Activated T-helper 1 cell treated with Interleukin-2 at 50 U/mL for 16 hours (primary cell): ENCODE measurements at regions not wholly inside any gene's neighbourhood (a gene's known extent, or its start where the extent isn't known, plus 50 kb on each side); places are given as distances from the start of the nearest gene placed in this dataset.

ENCODE experiments used
- DNase-seq: peaks from one replicate; pipeline ENCODE4 v3.0.0-alpha.2; 2020; ENCODE audit warnings: low read depth

DNA sequence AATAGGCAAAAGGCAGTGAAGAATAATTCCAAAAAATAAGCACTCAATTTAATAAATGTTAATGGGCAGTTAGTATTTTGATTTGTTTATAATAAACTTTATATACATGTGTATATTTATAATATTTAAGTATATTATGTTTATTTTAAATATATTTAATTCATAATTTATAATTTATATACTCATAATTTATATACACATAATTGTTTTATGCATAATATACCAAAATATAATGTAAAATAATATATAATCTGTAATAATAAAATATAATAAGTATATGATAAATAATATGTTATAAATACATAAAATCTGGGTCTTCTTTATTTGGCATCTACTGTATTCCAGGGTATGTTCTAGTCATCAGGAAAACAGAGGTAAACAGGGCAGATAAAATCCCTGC, 100.2 kb upstream of the ARID2 start:
- no peak for DNase-seq

DNA sequence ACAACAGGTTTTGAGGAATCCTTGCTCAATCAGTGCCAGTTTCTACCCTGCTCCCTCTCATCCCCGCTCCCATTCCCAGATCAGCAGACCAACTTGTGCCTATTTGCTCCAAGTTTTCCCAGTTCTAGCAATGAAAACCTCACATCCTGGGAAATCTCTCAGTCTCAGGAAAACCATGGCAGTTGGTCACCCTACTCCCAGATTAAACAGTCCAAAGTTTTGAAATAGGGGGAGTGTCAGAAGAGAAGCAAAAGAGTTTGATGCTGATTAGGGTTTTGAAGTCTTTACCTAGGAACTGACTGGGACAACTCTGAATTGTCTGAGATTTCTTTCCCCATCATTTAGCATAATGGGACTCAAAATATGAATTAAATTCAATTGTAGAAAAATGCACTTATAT, 95.8 kb upstream of the ARID2 start:
- no peak for DNase-seq

DNA sequence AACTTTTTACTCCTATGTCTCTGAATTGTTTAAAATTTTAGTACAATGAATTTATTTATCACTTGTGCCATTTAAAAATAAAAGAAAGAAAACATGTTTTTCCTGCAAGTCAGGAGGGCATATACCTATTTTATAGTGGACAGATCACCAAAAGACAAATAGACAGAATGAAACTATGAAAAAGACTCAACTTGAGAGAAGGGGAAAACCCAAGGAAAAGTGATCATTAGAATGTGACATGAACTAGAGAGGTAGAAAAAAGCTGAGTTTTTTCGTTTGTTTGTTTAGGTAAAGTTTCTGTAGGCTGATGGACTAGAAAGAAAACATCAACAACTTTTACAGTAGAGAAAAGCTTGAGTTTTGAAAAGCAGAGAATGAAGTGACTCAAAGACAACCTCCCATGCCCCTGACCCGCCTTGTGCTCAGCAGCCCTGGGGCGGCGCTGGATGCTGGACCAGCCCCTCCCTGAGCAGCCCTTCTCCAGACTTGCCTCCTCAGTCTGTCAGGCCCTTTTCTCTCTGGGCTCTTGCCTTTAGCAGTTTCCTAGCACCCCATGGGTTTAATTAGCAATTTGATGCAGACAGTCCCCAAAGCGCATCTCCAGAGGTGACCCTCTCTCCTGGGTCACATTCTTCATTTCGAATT, 95.1 kb upstream of the ARID2 start:
- DNase-seq, result no peak

DNA sequence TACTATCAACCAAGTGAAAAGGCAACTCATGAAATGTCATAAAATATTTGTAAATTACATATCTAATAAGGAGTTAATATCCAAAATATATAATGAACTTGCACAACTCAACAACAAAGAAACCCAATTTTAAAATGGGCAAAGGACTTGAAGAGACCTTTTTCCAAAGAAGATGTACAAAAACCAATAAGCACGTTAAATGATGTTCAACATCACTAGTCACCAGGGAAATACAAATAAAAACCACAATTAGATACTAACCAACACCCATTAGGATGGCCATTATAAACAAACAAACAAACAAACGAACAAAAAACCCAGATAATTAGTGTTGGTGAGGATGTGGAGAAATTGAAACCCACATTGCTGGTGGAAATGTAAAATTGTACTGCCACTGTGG, 92.3 kb upstream of the ARID2 start:
- DNase-seq, result no peak

DNA sequence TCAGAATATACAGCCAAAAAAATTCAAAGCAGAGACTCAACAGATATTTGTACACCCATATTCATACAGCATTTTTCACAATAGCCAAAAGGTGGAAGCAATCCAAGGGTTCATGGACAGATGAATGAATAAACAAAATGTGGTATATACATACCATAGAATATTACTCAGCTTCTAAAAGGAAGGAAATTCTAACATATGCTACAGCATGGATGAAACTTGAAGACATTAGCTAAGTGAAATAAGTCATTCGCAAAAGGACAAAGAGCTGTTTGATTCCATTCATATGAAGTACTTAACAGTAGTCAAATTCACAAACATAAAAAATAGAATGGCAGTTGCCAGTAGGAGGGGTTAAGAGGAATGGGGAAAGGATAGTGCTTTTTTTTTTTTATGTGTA, 91.8 kb upstream of the ARID2 start:
- no peak for DNase-seq

DNA sequence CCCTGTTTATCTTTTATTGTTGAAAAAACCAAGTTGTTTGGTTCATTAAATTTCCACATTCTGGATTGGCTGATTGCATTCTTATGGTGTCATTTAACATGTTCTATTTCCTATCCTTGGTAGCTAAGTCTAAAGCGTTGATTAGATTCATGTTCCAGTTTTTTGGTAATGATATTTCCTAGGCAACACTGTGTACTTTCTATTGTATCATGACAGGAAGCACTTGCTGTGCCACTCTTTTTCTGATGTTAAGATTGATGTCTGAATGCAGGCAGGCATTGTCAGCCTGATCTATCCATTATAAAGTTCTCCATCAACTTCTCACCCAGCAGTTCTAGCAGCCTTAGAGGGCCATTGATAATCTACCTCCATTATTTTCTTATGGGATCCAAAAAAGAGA, 91.1 kb upstream of the ARID2 start:
- DNase-seq, result no peak

DNA sequence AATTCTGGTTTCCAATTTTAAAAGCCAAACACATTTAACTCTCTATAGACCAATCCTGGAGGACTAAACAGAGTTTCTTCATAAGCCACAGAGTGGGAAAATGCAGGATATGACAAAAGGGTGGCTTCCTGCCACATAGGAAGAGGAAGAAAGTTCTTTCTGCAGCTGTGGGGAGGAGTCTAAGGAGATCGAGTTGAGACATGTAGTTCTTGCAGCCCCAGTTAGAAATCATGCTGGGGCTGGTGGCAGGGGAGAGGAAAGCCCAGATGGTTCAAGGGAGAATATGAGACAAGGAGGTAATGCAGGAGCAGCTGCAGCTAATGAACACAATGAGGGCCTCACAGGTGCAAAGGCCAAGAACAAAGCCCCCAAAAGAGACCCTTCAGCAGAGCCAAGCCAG, 85.0 kb upstream of the ARID2 start:
- no peak for DNase-seq

DNA sequence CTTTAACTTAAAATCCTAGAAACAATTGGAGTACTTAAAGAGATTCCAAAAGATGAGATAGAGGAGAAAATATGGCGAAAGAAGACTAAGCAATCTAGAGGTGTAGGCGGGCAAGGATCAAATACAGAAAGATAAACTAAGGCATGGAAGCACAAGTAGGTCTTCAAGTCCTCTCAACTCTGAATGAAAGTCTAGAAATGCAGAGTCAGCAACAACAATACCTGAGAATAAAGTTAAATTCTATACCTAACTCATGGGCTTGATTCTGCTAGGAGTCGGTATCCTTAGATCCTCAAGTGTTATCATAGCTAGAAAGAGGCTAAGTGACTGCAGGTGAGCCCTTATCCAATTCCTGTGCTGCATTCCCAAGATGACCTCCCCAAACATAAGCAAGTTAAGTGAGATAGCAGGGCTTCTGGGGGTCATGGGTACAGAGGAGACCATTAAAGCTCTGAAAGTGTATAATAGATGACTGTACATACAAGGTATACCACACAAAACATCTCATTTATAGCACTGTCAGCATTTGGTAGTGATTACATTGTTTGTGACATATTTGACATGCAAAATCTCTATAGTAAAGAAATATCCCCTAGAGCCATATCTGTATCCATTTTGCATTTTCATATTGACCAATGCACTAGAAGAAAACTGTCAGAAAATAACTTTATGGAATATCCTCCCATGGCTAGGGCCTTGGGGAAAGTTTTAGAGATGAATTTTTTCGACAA, 82.5 kb upstream of the ARID2 start:
- no peak for DNase-seq

DNA sequence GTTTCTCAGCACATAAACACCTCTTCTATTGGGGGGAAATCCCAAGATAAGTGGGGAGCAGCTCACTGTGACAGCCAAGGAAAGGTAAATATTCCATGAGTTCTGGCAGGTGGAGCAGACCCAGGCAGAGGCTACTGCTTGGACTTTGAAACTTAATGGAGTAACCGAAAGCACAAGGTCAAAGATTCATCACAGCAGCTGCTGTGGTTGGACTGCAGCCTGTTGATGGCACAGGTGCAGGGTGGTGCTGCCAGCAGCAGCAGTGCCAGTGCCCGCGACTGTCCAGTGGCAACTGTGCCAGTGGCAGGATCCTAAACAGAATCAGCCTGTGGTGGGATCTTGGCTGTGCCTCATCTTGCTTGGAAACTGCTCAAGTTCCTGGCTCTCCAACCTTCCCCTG, 81.4 kb upstream of the ARID2 start:
- no peak for DNase-seq

DNA sequence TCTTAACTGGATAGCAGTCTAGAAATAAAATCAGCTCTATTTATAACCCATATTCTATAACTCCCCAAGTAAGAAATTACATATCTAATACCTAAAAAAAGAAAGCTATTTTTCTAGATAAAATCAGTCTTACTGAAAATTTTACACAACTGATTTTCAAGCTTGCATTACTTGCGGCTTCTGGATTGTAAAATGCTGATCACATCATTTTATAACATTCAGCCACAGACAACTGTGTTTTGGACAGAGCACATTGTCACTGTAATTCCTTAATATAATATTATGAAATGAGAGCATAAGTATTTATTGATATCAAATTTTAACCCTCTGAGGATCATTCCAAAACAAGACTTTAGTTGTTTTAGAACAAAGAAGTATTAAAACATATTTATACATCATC, 78.5 kb upstream of the ARID2 start:
- DNase-seq, result no peak

DNA sequence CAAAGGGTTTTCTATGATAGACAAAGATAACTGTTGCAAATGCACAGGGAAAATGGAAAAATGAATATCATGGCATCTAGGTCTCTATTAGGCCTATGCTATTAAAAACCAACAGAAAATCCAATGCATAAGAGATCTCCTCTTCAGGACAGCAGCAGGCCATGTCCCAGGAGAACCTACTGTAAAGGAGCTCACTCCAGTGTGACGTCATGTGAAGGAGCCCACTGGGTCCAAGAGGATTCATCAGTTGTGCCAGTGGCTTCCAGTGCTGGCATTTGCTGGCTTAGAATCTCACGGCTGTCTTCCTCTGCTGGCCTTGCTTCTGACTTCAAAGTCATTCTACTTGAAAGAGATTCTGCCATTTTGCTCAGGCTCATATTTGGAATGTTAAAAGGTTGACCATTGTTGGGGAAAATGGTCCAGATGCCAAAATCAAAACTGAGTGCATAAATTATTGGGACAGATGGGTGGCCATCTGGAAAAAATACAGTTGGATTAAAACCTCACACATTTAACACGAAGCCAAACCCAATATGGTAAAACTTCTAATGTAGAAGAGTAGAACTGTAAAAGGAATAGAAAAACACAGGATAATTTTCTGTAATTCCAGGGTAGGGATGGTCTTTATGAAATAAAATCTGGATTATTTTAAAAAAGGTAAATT, 75.4 kb upstream of the ARID2 start:
- DNase-seq, result no peak

DNA sequence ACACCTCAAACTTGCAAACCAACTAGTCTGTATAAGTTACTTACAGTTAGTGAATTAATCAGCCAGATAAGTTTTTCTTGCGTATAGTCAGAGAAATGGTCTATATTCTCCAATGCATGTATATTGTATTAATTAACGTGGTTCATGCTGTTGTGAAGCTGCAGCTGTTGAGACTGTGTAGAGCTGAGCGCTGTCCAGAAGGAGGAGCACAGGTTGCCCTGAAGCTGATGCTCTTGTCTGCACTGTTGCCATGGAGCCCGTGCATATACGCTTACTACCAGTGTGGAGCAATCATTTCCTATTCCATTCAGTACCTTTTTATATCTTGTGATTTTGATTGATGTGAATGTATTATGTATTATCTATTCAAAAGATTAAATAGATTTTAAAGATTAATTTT, 74.3 kb upstream of the ARID2 start:
- peak; percentile 32 for DNase-seq

DNA sequence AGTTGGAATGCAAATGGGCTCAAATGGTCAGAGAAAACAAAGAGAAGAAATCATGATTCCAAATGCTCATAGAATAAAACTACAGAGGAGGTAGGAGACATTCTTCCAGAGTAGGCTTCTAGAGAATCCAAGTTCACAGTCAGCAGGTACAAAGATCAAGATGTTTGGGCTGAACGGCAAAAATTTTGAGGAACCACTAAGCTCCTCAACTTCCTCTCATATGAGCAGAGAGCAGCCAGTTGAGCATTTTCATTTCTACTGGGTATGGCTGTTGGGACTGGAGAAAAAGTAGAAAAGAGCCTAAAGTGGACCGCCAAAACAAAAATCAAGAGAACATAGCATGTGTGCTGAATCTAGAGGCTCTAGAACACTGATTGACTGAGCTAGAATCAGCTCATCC, 73.8 kb upstream of the ARID2 start:
- DNase-seq, result no peak

DNA sequence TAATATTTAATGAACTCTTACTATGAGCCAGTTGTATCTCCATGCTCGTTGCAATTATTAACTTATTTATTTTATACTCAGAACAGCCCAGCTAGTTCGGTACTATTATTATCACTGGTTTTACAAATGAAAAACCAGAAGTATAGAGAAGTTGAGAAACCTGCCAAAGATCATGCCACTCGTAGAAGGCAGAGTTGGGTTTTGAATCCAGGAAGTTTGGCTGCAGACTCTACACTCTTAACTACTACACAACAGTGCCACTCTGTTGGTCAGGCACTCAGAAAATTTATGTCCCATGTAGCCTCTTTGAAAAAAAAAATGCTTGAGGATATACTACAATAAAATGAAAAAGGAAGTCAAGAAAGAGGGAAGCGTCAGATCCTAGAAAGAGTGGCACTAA, 71.5 kb upstream of the ARID2 start:
- DNase-seq, result no peak

DNA sequence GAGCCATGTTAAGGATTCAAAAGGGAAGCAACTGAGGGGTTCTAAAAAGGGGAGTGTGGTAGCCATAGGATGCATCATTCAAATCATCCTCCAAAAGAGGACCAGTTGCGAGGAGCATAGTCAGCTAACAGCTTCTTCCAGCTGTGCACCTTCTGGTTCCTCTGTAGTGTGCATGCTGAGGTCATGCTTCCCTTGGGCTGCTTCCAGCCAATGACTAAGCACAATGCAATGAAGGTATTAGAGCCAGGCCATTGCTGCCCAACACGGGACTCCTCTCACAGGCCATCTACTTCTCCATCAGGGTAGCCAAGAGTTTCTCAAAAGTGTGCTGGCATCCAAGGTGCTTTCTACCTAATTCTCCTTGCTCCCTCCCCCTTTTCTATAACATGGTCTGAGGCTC, 69.2 kb upstream of the ARID2 start:
- DNase-seq, result no peak

DNA sequence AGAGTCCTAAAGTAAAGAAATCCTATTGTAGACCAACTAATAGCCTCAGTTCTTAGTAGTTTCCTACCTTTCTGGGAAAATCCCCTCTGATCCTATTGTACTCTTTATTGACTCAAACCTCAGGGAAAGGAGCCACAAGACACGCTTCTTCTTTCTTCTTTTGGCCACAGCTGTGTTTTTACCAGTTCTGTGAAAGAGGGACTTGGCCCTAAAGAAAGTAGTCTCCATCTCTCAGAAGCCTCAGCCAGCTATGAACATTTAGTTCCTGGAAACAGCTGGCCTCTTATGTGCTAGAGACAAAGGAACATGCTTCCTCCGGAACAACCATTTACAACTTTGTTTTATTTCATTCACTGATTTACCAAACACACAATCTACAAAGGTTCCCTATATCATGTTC, 66.1 kb upstream of the ARID2 start:
- DNase-seq, result no peak

DNA sequence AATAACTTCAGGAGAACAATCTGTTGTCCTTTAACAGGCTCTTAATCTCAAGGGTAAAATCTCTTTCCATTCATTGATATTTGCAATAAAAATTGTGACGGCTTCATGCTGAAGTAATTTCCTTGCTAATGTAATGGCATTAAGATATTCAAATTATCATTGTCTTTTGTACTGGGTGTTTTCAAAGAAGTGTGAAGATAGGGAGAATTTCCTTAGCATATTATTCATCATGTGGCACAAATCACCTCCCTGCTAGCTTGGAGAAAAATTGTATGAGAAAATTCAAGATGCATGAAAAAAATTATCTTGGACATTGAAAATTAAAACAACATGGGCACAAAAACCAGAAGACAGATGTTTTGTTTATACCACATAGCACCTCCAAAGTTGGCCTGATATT, 63.6 kb upstream of the ARID2 start:
- no peak for DNase-seq

DNA sequence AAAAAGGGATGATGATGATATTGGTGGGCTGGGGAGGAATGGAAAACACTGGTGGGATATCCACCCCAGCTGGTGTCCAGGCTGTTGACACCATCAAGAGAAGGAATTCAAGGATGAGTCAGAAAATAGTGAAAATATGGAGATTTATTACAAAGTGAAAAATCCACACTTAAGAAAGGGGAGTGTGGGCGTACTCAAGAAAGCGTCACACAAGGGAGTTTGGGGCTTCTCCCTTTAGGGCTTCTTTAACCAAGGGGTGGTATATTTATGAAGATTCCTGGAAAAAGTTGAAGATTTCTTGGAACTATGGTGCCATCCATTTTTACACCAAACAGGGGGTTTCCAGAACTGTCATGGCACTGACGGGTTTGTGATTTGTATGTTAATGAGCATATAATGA, 63.1 kb upstream of the ARID2 start:
- DNase-seq, result no peak

DNA sequence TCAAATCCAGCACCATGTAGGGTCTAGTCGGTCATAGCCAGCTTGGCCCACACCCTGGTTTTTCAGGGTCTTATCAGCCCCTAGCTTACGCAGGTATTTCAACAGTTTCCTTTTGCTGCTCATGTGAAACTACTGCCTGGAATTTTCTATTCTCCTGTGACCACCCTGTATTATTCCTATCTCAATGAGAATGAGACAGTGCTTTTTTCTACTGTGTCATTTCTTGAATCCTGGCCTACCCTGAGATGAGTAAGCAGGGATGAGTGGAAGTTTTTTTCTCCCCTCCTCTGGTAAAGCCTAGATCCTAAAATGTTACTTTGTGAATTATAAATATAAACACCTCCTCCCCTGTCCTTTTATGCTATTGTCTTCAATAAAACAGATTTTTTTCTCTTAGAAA, 62.7 kb upstream of the ARID2 start:
- no peak for DNase-seq

DNA sequence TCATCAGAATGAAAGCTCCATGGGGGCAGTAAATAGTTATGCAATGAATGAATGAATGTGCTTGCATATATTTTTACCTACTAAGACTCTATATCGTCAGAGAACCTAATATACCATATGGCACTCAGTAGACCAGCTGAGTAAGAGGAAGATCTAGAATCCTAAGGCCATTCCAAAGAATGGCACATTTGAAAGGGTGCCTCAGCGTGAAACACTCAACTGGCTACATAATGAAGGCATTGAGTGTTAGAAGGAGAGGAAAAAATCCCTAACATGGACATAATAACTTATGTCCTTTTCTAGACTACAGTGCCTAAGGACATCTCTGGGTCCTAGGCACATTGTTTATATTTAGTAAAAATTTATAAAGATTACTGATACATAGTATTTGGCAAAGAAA, 61.7 kb upstream of the ARID2 start:
- no peak for DNase-seq

DNA sequence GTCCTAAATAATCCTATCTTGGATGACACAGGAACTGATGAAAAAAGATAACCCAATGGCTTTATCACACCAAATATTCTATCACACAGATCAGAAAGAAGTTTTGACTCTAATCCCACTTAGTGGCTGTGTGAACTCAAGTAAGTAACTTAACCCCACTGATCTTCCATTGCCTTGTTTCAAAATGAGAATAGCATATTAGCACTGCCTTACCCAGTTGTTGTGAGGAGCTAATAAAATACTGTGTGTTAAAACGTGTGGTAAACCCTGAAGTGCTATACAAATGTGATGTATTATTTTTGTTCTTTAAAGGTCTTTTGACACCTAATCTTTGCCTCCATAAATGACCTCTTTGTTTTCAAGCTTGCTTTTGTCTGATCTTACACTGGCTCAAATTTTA, 60.9 kb upstream of the ARID2 start:
- no peak for DNase-seq

DNA sequence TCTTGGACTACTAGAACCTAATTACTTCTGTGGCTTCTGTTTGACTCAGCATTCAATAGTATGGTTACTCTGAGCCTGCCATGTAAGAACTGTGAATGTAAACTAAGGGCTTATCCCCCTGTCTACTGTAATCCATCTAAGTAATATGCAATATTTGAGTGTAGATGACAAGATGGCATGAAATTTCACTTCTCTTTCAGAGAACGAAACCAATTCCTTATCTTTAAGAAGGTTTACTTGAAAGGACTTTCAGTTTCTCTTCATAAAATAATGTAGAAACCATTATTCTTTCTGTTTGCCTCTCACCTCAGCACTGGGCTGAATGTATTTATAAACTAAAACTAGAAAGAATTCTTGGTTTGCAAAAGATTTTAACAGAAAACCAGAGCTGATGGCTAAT, 60.4 kb upstream of the ARID2 start:
- no peak for DNase-seq

DNA sequence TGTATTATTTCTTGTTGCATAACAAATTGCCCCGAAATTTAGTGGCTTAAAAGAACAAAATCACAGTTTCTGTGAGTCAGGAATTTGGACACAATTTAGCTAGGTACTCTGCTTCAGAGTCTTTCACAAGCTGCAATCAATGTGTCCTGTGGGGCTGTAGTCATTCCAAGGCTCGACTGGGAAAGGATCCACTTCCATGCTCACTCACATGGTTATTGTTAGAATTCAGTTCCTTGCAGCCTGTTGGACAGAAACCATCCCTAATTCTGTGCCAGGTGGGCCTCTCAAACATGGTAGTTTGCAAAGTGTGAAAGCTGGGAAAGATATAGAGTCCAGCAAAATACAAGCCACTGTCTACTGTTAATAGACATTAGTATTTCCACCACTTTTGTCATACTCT, 59.7 kb upstream of the ARID2 start:
- no peak for DNase-seq
